ENCODE measurements at regions not wholly inside any gene's neighbourhood (a gene's known extent, or its start where the extent isn't known, plus 50 kb on each side); places are given as distances from the start of the nearest gene placed in this dataset.

DNA sequence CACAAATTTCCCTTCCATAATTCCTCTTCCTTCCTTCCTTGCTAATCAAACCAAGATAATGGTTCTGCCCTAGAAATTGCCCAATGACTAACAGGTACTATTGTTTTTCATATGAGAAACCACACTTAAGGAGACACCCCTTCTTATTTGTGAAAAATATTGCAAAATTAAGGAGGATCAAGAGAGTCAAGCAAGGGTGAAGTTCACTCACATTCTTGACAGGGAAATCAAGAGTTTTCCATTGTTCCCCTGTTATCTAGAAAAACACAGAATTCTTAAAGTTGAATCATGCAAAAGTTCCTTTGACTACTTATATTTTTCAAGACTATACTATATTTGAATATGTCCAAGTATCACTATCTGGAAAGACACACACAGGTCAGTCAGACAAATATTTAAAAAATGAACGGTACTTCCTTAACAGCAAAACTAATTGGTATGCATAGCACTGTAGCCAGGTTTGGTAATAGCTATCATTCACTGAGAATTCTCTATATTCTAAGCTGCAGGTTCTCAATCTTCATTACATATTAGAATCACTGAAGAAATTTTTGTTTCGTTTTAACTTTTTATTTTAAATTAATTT lies 897.2 kb downstream of the DIAPH3 start:
- TF ChIP-seq, protein P1, sequence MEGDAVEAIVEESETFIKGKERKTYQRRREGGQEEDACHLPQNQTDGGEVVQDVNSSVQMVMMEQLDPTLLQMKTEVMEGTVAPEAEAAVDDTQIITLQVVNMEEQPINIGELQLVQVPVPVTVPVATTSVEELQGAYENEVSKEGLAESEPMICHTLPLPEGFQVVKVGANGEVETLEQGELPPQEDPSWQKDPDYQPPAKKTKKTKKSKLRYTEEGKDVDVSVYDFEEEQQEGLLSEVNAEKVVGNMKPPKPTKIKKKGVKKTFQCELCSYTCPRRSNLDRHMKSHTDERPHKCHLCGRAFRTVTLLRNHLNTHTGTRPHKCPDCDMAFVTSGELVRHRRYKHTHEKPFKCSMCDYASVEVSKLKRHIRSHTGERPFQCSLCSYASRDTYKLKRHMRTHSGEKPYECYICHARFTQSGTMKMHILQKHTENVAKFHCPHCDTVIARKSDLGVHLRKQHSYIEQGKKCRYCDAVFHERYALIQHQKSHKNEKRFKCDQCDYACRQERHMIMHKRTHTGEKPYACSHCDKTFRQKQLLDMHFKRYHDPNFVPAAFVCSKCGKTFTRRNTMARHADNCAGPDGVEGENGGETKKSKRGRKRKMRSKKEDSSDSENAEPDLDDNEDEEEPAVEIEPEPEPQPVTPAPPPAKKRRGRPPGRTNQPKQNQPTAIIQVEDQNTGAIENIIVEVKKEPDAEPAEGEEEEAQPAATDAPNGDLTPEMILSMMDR (IDR thresholded peaks at IDR 0.05), result no peak
- Histone ChIP-seq H3K27me3 (ENCODE audit: low read depth) (no peaks in the 10 kb centered on the region), H3K9me3 (no peaks in the 10 kb centered on the region), H3K4me3 (no peak overlapping the region), H3K4me1 (no peaks in the 10 kb centered on the region), H3K36me3 (no peaks in the 10 kb centered on the region), H3K27ac (no peak overlapping the region)
- ATAC-seq (no peak), DNase-seq (no peak)
- intact Hi-C loops (cut with DNase I), result no loop called here

DNA sequence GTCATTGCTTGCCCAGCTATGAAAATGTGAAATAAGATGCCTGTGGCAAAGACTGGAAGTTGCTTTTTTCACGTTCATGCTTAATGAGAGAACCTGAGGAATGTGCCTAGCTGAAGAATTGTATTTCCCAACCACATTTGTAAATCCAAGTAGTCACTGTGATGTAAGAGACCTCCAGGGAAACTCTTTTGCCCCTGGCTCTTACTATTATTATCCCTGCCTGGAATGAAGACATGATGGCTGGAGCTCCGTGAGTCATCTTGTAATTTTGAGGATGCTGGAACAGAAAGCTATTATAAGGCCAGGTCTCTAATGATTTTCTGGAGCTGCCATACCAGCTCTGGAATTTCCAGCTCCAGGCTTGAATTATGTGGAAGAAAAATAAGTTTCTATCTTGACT lies 894.3 kb downstream of the DIAPH3 start:
- ATAC-seq, result no peak

DNA sequence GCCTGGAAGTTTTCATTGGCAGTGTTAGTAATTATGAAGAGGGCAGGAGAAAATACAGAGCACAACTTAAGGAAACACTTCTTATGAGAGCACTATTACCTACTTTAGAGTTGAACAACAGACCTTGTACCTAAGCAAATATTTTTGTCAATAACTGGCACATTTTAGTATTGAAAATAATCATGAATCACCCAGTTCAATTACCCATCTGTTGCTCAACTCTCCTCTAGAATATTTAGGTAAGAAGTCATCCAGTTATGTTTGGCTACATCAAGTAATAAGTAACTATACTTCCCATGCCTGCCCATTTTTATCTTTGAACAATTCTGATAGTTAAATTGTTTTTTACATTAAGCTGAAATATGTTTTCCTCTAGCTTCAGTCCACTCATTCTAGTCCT lies 893.4 kb downstream of the DIAPH3 start:
- DNase-seq (no peak), ATAC-seq (no peak)
- no peaks in the 10 kb centered on the region for H3K36me3 ChIP-seq

More for the DNA sequence above, 894.3 kb downstream of the DIAPH3 start:
- no peaks in the 10 kb centered on the region for H3K9me3 ChIP-seq
- H3K4me1 ChIP-seq, result no peaks in the 10 kb centered on the region
- no peak overlapping the region for H3K27ac ChIP-seq
- H3K4me3 ChIP-seq, result no peak overlapping the region
- H3K36me3 ChIP-seq, result no peaks in the 10 kb centered on the region
- TF ChIP-seq, protein P1 (IDR thresholded peaks at IDR 0.05), result no peak
- intact Hi-C loops (cut with DNase I), result no loop called here
- DNase-seq, result no peak
- H3K27me3 ChIP-seq (ENCODE audit: low read depth), result no peaks in the 10 kb centered on the region

DNA sequence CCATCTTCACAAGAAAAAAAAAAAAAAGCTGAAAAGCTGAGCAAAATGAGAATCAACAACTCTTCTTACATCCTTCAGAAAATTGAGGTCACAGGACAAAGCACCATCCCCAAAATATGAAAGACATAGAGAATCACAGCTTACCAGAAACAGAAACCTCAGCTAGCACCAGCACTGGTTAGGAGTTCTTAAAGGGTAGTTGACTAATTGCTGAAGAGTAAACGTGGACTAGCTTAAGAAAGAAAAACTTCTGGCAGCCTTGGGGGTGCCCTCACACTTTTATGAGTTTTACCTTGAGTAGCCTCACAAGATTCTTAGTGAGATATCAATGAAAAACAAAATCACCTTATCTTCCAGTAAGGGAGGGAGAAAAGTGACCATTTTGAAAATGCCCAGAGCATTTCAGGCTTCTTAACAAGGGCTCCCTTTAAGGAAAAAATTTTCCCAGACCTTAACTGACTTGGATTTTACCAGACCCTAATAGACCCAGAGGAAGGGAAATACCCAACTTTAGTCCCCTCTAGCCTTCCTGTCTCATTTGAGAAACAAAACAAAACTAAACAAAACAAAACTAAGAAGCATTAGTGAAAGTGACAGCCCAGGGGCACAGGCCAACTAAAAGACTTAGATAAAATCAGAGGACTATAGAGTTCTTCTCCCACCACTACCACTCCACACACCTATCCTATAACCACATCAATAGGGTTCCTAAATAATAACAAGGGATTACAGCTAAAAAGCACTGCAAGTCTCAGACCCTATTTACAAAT lies 888.6 kb downstream of the DIAPH3 start:
- DNase-seq (no peak), ATAC-seq (no peak)
- H3K27ac ChIP-seq, result no peak overlapping the region
- TF ChIP-seq, protein P1 (IDR thresholded peaks at IDR 0.05), result no peak
- H3K27me3 ChIP-seq (ENCODE audit: low read depth), result no peaks in the 10 kb centered on the region
- no peaks in the 10 kb centered on the region for H3K36me3 ChIP-seq
- peaks cover 3% of the 10 kb centered on the region for H3K4me1 ChIP-seq
- H3K4me3 ChIP-seq, result no peak overlapping the region
- H3K9me3 ChIP-seq, result no peaks in the 10 kb centered on the region
- intact Hi-C loops (cut with DNase I), result no loop called here

More for the DNA sequence above, 893.4 kb downstream of the DIAPH3 start:
- Histone ChIP-seq H3K9me3 (no peaks in the 10 kb centered on the region), H3K27me3 (ENCODE audit: low read depth) (no peaks in the 10 kb centered on the region), H3K27ac (no peak overlapping the region), H3K4me3 (no peak overlapping the region), H3K4me1 (no peaks in the 10 kb centered on the region)
- TF ChIP-seq, protein P1 (IDR thresholded peaks at IDR 0.05), result no peak
- intact Hi-C loops (cut with DNase I), result no loop called here

DNA sequence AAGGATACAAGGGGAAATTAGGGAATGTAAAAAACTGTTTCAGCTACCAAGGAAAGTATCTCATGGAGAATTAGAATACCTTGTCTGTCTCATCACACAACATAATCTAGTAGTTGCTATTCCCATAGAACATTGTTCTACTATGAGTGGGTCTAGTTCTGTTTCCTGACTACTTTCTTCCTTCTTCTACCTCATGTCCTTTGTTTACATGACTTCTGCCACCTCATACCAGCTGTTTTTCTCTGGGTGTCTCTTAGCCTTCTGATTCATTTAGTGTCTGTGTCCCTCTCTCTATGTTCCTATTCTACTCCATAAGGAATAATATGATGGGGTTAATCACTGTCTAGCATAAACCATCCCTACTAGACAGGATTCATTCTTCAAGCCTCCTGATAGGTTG lies 887.3 kb downstream of the DIAPH3 start:
- TF ChIP-seq, protein P1 (IDR thresholded peaks at IDR 0.05), result no peak
- Histone ChIP-seq H3K36me3 (no peaks in the 10 kb centered on the region), H3K4me3 (no peak overlapping the region), H3K9me3 (no peaks in the 10 kb centered on the region), H3K27me3 (ENCODE audit: low read depth) (no peaks in the 10 kb centered on the region), H3K27ac (no peak overlapping the region), H3K4me1 (peaks cover 3% of the 10 kb centered on the region)
- DNase-seq (no peak), ATAC-seq (no peak)
- intact Hi-C loops (cut with DNase I), result no loop called here
